Body of pancreas (tissue), 4 donors: ENCODE measurements at regions not wholly inside any gene's neighbourhood (a gene's known extent, or its start where the extent isn't known, plus 50 kb on each side); places are given as distances from the start of the nearest gene placed in this dataset.

ENCODE experiments used
- ATAC-seq: fragments of 150-250 bp; one replicate; pipeline ENCODE4 v1.9.1; 2016
- DNase-seq, 4 donors: peaks; one replicate each; pipeline ENCODE4 v3.0.0-alpha.2; 2019
- H3K27ac ChIP-seq, 4 donors: fragments of 200-600 bp; sonication (generic); 1 replicate in 3 of 4; 2 replicates in 1 of 4; pipeline versions ENCODE4 v1.5.1 to v1.6.1; 2016 to 2019; ENCODE audit warnings: mild to moderate bottlenecking in 1 of 4, mixed read lengths in 1 of 4, moderate library complexity in 1 of 4
- H3K27me3 ChIP-seq, 2 donors: fragments of 200-600 bp; sonication (generic); one replicate each; pipeline ENCODE4 v1.6.0; 2016; ENCODE audit warnings: mild to moderate bottlenecking in 1 of 2
- H3K36me3 ChIP-seq, 2 donors: fragments of 200-600 bp; sonication (generic); replicated peaks in 1 of 2; 2 replicates each; pipeline ENCODE4 v1.5.1; 2016; ENCODE audit warnings: low read depth in 2 of 2; ENCODE audit not compliant: insufficient read depth in 1 of 2
- H3K4me1 ChIP-seq: fragments of 200-600 bp; sonication (generic); one replicate; pipeline ENCODE4 v1.6.0; 2016
- H3K4me3 ChIP-seq, 2 donors: fragments of 200-600 bp; sonication (generic); 1 replicate in 1 of 2; 2 replicates in 1 of 2; pipeline ENCODE4 v1.5.1; 2016 to 2019
- H3K9me3 ChIP-seq, 3 donors: fragments of 200-600 bp; sonication (generic); 1 replicate in 2 of 3; 2 replicates in 1 of 3; pipeline ENCODE4 v1.5.1; 2016
- POLR2A ChIP-seq, 3 donors: fragments of 450-650 bp; IDR thresholded peaks; one replicate each; pipeline ENCODE4 v1.6.1; 2016; ENCODE audit warnings: antibody characterized with exemption in 3 of 3, mild to moderate bottlenecking in 2 of 3
- WGBS, 2 donors: methylation state at CpG; one replicate each; pipeline ENCODE4 v1.1.5; 2017; 5-methylcytosine and 5-hydroxymethylcytosine counted together
- intact Hi-C: fragments of 100-400 bp; cut with DNase I; formaldehyde crosslinking; loops from one replicate; pipeline ENCODE4 v1.15.1; 2023
- TF ChIP-seq, protein P1 (sequence below), 7 experiments: fragments of 450-650 bp in 4 of 7; fragments of 200-600 bp in 3 of 7; sonication (generic) in 3 of 7; IDR thresholded peaks; one replicate each; pipeline ENCODE4 v1.5.1; 2016 to 2019; ENCODE audit warnings: antibody characterized with exemption in 7 of 7

DNA sequence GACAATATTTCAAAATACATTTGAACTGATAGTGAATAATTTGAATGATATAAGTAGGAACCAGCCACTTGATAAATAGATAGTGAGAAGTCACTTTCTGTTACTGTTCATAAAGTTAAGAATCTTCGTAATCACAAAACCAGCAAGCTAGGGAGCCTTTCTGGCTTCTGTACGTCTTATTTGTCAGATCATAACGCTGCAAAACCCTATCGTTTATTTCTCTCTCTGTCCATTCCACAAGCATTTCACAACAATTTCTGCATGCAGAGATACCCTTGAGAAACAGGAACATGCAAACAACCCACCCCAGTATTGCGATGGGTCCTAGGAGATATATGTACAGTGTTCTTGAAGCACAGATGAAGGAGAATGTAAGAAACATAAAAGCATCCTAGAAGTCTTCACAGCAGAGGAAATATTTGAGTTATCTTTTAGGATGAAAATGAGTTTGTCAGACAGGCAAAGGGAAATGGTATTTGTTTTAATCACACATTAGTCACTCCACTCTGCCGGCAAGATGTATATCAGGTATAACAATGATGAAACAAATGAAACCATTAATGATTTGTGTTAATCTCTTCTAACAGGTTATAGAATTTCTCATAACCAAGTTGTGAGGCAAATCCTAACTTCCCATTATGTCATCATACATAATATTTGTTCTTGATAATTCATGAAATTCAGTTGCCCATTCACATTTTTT is 668.7 kb upstream of the FTMT start:
- H3K27ac ChIP-seq, result no peak overlapping the region
- ATAC-seq, result no peak
- no peaks in the 10 kb centered on the region for H3K27me3 ChIP-seq
- no peak overlapping the region for H3K4me3 ChIP-seq
- H3K9me3 ChIP-seq, result no peaks in the 10 kb centered on the region
- no peaks in the 10 kb centered on the region for H3K4me1 ChIP-seq
- DNase-seq, result no peak
- TF ChIP-seq, protein P1, sequence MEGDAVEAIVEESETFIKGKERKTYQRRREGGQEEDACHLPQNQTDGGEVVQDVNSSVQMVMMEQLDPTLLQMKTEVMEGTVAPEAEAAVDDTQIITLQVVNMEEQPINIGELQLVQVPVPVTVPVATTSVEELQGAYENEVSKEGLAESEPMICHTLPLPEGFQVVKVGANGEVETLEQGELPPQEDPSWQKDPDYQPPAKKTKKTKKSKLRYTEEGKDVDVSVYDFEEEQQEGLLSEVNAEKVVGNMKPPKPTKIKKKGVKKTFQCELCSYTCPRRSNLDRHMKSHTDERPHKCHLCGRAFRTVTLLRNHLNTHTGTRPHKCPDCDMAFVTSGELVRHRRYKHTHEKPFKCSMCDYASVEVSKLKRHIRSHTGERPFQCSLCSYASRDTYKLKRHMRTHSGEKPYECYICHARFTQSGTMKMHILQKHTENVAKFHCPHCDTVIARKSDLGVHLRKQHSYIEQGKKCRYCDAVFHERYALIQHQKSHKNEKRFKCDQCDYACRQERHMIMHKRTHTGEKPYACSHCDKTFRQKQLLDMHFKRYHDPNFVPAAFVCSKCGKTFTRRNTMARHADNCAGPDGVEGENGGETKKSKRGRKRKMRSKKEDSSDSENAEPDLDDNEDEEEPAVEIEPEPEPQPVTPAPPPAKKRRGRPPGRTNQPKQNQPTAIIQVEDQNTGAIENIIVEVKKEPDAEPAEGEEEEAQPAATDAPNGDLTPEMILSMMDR (IDR thresholded peaks at IDR 0.05), result no peak
- TF ChIP-seq POLR2A (IDR thresholded peaks at IDR 0.05), result no peak
- 46 to 59% methylated on average over 6 of the region's 6 CpGs for WGBS, 2 donors
- no peaks in the 10 kb centered on the region for H3K36me3 ChIP-seq
- intact Hi-C loops, result no loop called here

DNA sequence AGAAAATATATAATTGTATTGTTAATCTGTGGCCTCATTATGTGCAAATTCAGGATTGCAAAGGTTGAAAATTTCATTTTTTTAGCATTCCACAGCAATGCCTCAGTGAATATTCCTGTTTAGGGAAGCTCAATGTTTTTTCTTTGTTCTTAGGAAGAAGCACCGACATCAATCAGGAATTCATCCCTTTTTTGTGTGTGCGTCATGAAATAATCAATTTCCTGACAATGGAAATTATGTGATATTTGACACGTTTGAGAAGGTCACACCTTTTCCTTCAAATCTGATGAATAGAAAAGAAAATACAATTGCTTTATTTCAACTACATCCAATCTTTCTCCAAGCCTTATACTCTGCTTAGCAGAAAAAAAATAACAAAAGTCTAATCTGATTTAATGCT is 662.8 kb upstream of the FTMT start:
- DNase-seq, result no peak
- H3K36me3 ChIP-seq, result no peaks in the 10 kb centered on the region
- intact Hi-C loops, result no loop called here
- H3K27ac ChIP-seq, result no peak overlapping the region
- no peaks in the 10 kb centered on the region for H3K27me3 ChIP-seq
- H3K4me3 ChIP-seq, result no peak overlapping the region
- no peaks in the 10 kb centered on the region for H3K4me1 ChIP-seq
- H3K9me3 ChIP-seq, result no peaks in the 10 kb centered on the region
- no peak for TF ChIP-seq POLR2A (IDR thresholded peaks at IDR 0.05)
- TF ChIP-seq, protein P1 (IDR thresholded peaks at IDR 0.05), result no peak
- no peak for ATAC-seq
- WGBS, 2 donors, result 42 to 48% methylated on average over 3 of the region's 3 CpGs

DNA sequence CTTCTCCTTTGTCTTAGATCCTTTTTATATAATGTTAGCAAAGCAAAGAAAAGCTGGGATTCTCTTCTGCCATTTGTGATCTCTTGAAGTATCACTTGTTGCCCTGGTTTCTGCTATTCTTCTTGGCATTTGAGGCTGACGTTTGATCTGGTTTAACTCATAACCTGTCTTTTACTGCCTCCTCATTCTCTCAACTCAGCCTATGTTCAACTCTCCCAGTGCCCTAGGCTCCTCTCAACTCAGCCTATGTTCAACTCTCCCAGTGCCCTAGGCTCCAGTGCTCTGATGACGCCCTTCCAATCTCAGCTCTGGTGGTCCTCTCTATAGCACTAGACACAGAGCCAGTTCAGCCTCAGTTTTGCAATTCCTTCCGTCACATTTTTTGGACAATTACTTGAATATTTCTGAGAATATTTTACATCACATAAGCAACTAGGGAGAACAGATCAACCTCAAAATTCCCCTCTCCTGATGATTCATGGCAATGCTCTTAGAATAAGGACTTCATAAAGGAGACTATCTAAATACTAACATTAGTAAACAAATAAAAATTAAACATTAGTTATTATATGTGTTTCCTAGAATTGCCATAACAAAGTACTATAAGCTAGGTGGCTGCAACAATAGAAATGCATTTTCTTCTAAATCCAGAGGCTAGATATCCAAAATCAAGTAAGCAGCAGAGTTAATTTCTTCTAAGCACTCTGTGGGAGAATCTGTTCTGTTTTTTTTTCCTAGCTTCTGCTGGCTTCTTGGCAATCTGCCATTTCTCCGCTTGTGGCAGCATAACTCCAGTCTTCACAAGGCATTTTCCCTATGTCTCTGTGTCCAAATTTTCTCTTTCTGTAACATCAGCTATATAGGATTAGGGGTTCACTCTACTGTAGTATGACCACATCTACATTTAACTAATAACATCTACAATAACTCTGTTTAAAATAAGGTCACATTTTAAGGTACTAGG is 662.1 kb upstream of the FTMT start:
- H3K27ac ChIP-seq, result no peak overlapping the region
- H3K4me1 ChIP-seq, result no peaks in the 10 kb centered on the region
- no peak overlapping the region for H3K4me3 ChIP-seq
- DNase-seq (peak in 2 of 4 donors; percentile 13 to 21), ATAC-seq (no peak)
- no peaks in the 10 kb centered on the region for H3K9me3 ChIP-seq
- intact Hi-C loops, result no loop called here
- 34 to 45% methylated on average over 4 of the region's 4 CpGs for WGBS, 2 donors
- TF ChIP-seq POLR2A (IDR thresholded peaks at IDR 0.05), result no peak
- TF ChIP-seq, protein P1 (IDR thresholded peaks at IDR 0.05), result no peak
- no peaks in the 10 kb centered on the region for H3K36me3 ChIP-seq
- no peaks in the 10 kb centered on the region for H3K27me3 ChIP-seq

DNA sequence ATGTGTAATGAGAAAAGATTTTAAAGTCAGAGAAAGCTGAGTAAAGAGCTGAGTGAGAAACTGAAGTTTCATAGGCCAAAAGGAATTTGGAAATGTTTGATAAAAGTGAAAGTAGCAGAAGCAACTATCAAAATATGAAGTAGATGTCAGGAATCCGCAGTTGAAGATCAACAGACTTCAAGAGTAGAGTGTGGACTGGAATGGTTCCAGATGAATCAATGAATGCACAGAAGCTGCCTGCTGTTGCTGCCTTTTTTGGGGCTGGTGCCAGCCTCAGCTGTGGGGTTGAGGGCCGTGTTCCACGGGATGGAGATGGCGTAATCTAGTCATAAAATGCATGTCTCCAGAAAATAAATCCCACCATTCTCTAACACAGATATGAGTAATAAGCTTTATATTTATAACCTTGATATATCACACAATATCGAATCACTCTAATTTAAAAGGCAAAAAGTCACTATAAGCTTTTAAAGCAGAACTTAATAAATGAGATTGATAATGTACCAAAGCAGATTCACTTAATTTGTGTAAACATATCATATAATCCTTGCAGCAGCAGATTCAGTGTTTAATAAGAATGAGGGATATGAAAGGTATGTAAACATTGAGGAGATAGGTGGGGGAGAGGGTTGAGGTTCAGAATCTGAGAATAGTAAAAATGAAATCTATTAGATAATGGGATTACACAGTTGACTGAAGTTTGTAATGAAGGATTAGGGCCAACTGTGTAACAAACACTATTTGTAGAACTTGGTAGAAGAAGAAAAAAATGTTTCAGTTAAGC is 652.3 kb upstream of the FTMT start:
- WGBS, 2 donors, result 73 to 79% methylated on average over 5 of the region's 5 CpGs
- H3K36me3 ChIP-seq, result no peaks in the 10 kb centered on the region
- no peaks in the 10 kb centered on the region for H3K9me3 ChIP-seq
- H3K4me1 ChIP-seq, result no peaks in the 10 kb centered on the region
- ATAC-seq (no peak), DNase-seq (no peak)
- TF ChIP-seq POLR2A (IDR thresholded peaks at IDR 0.05), result no peak
- TF ChIP-seq, protein P1 (IDR thresholded peaks at IDR 0.05), result no peak
- no peak overlapping the region for H3K4me3 ChIP-seq
- no peaks in the 10 kb centered on the region for H3K27me3 ChIP-seq
- intact Hi-C loops, result no loop called here
- H3K27ac ChIP-seq, result no peak overlapping the region
